ENCODE measurements at regions not wholly inside any gene's neighbourhood (a gene's known extent, or its start where the extent isn't known, plus 50 kb on each side); places are given as distances from the start of the nearest gene placed in this dataset.

DNA sequence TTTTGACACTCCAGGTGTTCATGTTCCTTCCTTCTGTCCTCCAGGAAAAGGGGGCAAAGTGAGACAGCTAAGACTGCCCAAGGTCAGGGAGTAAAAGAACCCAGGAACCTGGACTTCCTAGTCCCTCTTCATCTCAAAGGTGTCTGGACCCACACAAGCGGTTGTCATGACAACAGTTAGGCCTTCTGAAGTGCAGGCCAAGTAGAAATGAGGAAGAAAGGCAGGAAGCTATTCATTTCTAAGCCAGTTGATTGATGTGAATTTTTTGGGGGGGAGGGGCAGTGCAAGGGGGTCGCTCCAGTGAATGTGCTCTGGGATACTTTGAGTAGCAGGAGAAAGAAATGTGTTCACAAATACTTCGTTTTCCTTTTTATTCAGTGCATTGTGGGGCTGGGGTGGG, 114.3 kb downstream of the NAV1 start:
- peaks cover 5% of the 10 kb centered on the region; the same call in 1 of the 2 replicates for H3K27me3 ChIP-seq (ENCODE audit: insufficient read depth, low read depth)
- intact Hi-C loops (cut with micrococcal nuclease; ENCODE audit: unreplicated experiment) = no loop called here
- ChIA-PET POLR2A (ENCODE audit: unreplicated experiment) (no interaction called here), CTCF (interaction anchor here (0.6 to 0.7 kb wide), 2 partner anchors 32 to 329 kb away, joined by 3 to 29 read pairs; no protein-coding TSS in a partner anchor)
- no peaks in the 10 kb centered on the region for H3F3A ChIP-seq (ENCODE audit: insufficient read depth, low read depth)
- DNase-seq = no peak
- TF ChIP-seq, protein P1, sequence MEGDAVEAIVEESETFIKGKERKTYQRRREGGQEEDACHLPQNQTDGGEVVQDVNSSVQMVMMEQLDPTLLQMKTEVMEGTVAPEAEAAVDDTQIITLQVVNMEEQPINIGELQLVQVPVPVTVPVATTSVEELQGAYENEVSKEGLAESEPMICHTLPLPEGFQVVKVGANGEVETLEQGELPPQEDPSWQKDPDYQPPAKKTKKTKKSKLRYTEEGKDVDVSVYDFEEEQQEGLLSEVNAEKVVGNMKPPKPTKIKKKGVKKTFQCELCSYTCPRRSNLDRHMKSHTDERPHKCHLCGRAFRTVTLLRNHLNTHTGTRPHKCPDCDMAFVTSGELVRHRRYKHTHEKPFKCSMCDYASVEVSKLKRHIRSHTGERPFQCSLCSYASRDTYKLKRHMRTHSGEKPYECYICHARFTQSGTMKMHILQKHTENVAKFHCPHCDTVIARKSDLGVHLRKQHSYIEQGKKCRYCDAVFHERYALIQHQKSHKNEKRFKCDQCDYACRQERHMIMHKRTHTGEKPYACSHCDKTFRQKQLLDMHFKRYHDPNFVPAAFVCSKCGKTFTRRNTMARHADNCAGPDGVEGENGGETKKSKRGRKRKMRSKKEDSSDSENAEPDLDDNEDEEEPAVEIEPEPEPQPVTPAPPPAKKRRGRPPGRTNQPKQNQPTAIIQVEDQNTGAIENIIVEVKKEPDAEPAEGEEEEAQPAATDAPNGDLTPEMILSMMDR (conservative IDR thresholded peaks at IDR 0.05) = no peak
- TF ChIP-seq EZH2 (IDR thresholded peaks at IDR 0.05; ENCODE audit: low read depth) = no peak
- H4K20me1 ChIP-seq (ENCODE audit: insufficient read depth) = peaks cover 5% of the 10 kb centered on the region; the same call in 1 of the 2 replicates
- no peak overlapping the region for H3K27ac ChIP-seq
- H2AFZ ChIP-seq = no peak overlapping the region
- no peaks in the 10 kb centered on the region for H3K79me2 ChIP-seq (ENCODE audit: low read depth)
- no peaks in the 10 kb centered on the region for H3K4me1 ChIP-seq (replicated peaks; ENCODE audit: insufficient read depth)
- no peak overlapping the region for H3K4me2 ChIP-seq
- H3K4me3 ChIP-seq = no peak overlapping the region
- H3K9me2 ChIP-seq (ENCODE audit: insufficient read depth) = no peaks in the 10 kb centered on the region
- H3K36me3 ChIP-seq (ENCODE audit: low read depth) = no peaks in the 10 kb centered on the region
- BruUV-seq (replicated peaks) = no TSS peak
- no peaks in the 10 kb centered on the region for H3K9me3 ChIP-seq (ENCODE audit: insufficient read depth, low read depth)

DNA sequence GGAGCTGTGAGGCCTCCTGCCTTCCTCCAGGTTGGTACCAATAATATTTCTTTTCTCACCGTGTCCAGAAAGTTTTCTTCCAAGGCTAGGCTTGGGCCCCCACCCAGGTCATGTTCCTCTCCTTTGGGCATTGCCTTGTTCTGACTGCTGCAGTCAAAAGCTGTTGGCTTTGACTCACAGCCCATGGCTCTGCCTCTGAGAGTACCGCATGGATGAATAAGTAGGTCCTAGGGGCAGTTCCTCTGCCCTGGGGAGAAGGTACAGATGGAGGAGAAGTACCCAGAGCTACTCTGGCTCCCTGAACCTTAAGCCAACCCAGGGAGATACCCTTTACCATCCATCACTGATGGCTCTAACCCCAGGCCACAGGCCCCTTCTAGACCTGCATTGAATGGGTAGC, 115.0 kb downstream of the NAV1 start:
- Histone ChIP-seq H3K27ac (no peak overlapping the region), H3K9me2 (ENCODE audit: insufficient read depth) (no peaks in the 10 kb centered on the region), H3K4me3 (no peak overlapping the region), H3K9me3 (ENCODE audit: insufficient read depth, low read depth) (no peaks in the 10 kb centered on the region), H3K79me2 (ENCODE audit: low read depth) (no peaks in the 10 kb centered on the region), H3K4me2 (no peak overlapping the region), H4K20me1 (ENCODE audit: insufficient read depth) (peaks cover 5% of the 10 kb centered on the region; the same call in 1 of the 2 replicates), H2AFZ (no peak overlapping the region), H3K27me3 (ENCODE audit: insufficient read depth, low read depth) (peaks cover 3% of the 10 kb centered on the region; the same call in 1 of the 2 replicates), H3K4me1 (replicated peaks; ENCODE audit: insufficient read depth) (no peaks in the 10 kb centered on the region), H3F3A (ENCODE audit: insufficient read depth, low read depth) (no peaks in the 10 kb centered on the region), H3K36me3 (ENCODE audit: low read depth) (no peaks in the 10 kb centered on the region)
- ChIA-PET CTCF (no interaction called here), POLR2A (ENCODE audit: unreplicated experiment) (no interaction called here)
- TF ChIP-seq, protein P1 (conservative IDR thresholded peaks at IDR 0.05) = no peak
- TF ChIP-seq EZH2 (IDR thresholded peaks at IDR 0.05; ENCODE audit: low read depth) = no peak
- no TSS peak for BruUV-seq (replicated peaks)
- intact Hi-C loops (cut with micrococcal nuclease; ENCODE audit: unreplicated experiment) = no loop called here
- no peak for DNase-seq

DNA sequence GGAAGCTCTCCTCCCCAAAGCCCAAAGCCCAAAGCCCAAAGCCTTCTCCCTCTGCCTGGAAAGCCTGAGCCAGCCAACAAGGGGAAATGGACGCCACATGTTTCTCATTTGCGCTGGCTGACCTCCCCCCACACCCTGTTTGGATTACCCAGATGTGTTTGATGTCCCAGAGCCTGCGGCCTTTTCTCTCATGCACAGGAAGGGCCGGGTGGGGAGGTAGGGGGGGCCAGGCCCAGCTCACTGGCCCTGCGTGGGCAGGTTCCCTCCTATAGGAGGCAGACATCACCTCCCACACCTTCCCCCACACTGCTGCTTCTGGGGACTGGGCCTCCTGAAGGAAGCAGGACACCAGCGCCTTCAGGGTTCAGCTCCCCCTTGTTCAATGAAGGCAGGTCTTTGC, 116.3 kb downstream of the NAV1 start:
- Histone ChIP-seq H4K20me1 (ENCODE audit: insufficient read depth) (peaks cover 5% of the 10 kb centered on the region; the same call in 1 of the 2 replicates), H3K27ac (no peak overlapping the region), H3K9me2 (ENCODE audit: insufficient read depth) (no peaks in the 10 kb centered on the region), H3K36me3 (ENCODE audit: low read depth) (no peaks in the 10 kb centered on the region), H2AFZ (no peak overlapping the region), H3F3A (ENCODE audit: insufficient read depth, low read depth) (no peaks in the 10 kb centered on the region), H3K9me3 (ENCODE audit: insufficient read depth, low read depth) (no peaks in the 10 kb centered on the region), H3K4me2 (no peak overlapping the region), H3K4me3 (no peak overlapping the region), H3K79me2 (ENCODE audit: low read depth) (no peaks in the 10 kb centered on the region), H3K4me1 (replicated peaks; ENCODE audit: insufficient read depth) (no peaks in the 10 kb centered on the region), H3K27me3 (ENCODE audit: insufficient read depth, low read depth) (no peaks in the 10 kb centered on the region)
- DNase-seq = no peak
- BruUV-seq (replicated peaks) = no TSS peak
- intact Hi-C loops (cut with micrococcal nuclease; ENCODE audit: unreplicated experiment) = no loop called here
- POLR2A ChIA-PET (ENCODE audit: unreplicated experiment) = no interaction called here
- CTCF ChIA-PET = interaction anchor here (0.5 to 0.7 kb wide), 2 partner anchors 137 to 1065 kb away, joined by 6 to 7 read pairs; no protein-coding TSS in a partner anchor
- TF ChIP-seq, protein P1 (conservative IDR thresholded peaks at IDR 0.05) = no peak
- TF ChIP-seq EZH2 (IDR thresholded peaks at IDR 0.05; ENCODE audit: low read depth) = no peak
